ENCODE measurements at regions not wholly inside any gene's neighbourhood (a gene's known extent, or its start where the extent isn't known, plus 50 kb on each side); places are given as distances from the start of the nearest gene placed in this dataset.

DNA sequence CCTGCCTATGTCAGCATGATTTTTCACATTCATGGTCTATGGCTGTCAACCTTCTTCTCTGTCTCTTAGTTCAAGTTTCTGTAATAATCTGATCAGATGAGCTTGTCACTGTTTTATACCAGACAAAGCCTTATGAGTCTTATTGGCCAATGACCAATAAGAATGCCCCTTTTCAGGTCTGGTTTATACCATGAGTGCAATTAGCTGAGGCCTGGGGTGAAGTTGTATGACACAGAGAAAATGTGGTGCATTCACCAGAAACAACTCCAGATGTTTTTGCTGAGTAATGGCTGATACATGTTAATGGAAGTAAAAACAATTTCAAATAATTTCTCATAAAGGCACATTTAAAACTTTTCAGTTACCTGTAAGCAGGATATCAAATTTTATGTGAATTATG, 218.6 kb upstream of the CDH8 start:
- H2AFZ ChIP-seq (ENCODE audit: low read length) = no peak overlapping the region
- no peak for DNase-seq (ENCODE audit: insufficient read length, low spot score, missing footprints)
- H3K27ac ChIP-seq (ENCODE audit: low read depth, low read length) = no peak overlapping the region
- H3K27me3 ChIP-seq (ENCODE audit: insufficient read depth, low read length) = no peaks in the 10 kb centered on the region
- H4K20me1 ChIP-seq (ENCODE audit: insufficient read depth, low read length) = no peaks in the 10 kb centered on the region
- H3K4me1 ChIP-seq (ENCODE audit: insufficient read depth, low read length) = no peaks in the 10 kb centered on the region
- no peak overlapping the region for H3K4me2 ChIP-seq (ENCODE audit: insufficient read depth, low read length)
- H3K79me2 ChIP-seq (ENCODE audit: insufficient read depth, low read length) = no peaks in the 10 kb centered on the region
- no peak for TF ChIP-seq CTCF (IDR thresholded peaks at IDR 0.05; ENCODE audit: extremely low read depth, low read depth, low read length)
- H3K9me3 ChIP-seq (ENCODE audit: low read depth, low read length) = no peaks in the 10 kb centered on the region
- no peaks in the 10 kb centered on the region for H3K36me3 ChIP-seq (ENCODE audit: insufficient read depth, low read length)
- H3K4me3 ChIP-seq (ENCODE audit: insufficient read depth, low read length) = no peak overlapping the region

DNA sequence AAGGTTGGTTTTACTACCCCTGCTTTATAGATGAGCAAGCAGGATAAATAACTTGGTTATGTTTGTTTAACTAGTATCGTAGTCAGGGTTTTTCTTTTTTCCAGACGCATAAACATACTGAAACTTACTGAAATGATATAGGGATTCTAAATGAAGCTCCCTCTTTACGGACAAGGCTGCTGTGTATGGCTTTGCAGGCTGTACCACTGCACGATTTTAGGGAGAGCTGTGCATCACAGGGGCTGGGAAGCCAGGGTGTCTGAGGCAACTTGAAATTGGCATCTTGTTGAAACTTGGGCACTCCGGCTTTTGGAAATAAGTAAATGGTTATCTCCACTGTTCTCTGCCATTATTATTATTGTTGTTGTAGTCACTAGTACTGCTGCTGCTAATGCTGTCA, 218.1 kb upstream of the CDH8 start:
- no peaks in the 10 kb centered on the region for H3K79me2 ChIP-seq (ENCODE audit: insufficient read depth, low read length)
- no peaks in the 10 kb centered on the region for H3K4me1 ChIP-seq (ENCODE audit: insufficient read depth, low read length)
- H3K4me3 ChIP-seq (ENCODE audit: insufficient read depth, low read length) = no peak overlapping the region
- DNase-seq (ENCODE audit: insufficient read length, low spot score, missing footprints) = no peak
- H3K36me3 ChIP-seq (ENCODE audit: insufficient read depth, low read length) = no peaks in the 10 kb centered on the region
- no peak for TF ChIP-seq CTCF (IDR thresholded peaks at IDR 0.05; ENCODE audit: extremely low read depth, low read depth, low read length)
- no peaks in the 10 kb centered on the region for H3K9me3 ChIP-seq (ENCODE audit: low read depth, low read length)
- H3K27me3 ChIP-seq (ENCODE audit: insufficient read depth, low read length) = no peaks in the 10 kb centered on the region
- H3K4me2 ChIP-seq (ENCODE audit: insufficient read depth, low read length) = no peak overlapping the region
- H2AFZ ChIP-seq (ENCODE audit: low read length) = no peak overlapping the region
- no peaks in the 10 kb centered on the region for H4K20me1 ChIP-seq (ENCODE audit: insufficient read depth, low read length)
- no peak overlapping the region for H3K27ac ChIP-seq (ENCODE audit: low read depth, low read length)

GRCh38 chr16:62253966-62254365, 217.7 kb upstream of the CDH8 start:
- no peak overlapping the region for H3K27ac ChIP-seq (ENCODE audit: low read depth, low read length)
- H3K79me2 ChIP-seq (ENCODE audit: insufficient read depth, low read length) = no peaks in the 10 kb centered on the region
- no peaks in the 10 kb centered on the region for H4K20me1 ChIP-seq (ENCODE audit: insufficient read depth, low read length)
- no peaks in the 10 kb centered on the region for H3K4me1 ChIP-seq (ENCODE audit: insufficient read depth, low read length)
- no peaks in the 10 kb centered on the region for H3K36me3 ChIP-seq (ENCODE audit: insufficient read depth, low read length)
- H3K9me3 ChIP-seq (ENCODE audit: low read depth, low read length) = no peaks in the 10 kb centered on the region
- H3K4me2 ChIP-seq (ENCODE audit: insufficient read depth, low read length) = no peak overlapping the region
- no peak overlapping the region for H3K4me3 ChIP-seq (ENCODE audit: insufficient read depth, low read length)
- no peak for DNase-seq (ENCODE audit: insufficient read length, low spot score, missing footprints)
- no peaks in the 10 kb centered on the region for H3K27me3 ChIP-seq (ENCODE audit: insufficient read depth, low read length)
- H2AFZ ChIP-seq (ENCODE audit: low read length) = no peak overlapping the region
- TF ChIP-seq CTCF (IDR thresholded peaks at IDR 0.05; ENCODE audit: extremely low read depth, low read depth, low read length) = no peak

- Histone ChIP-seq H3K36me3 (ENCODE audit: insufficient read depth, low read length) (no peaks in the 10 kb centered on the region), H3K4me2 (ENCODE audit: insufficient read depth, low read length) (no peak overlapping the region)
- no peak for TF ChIP-seq CTCF (IDR thresholded peaks at IDR 0.05; ENCODE audit: extremely low read depth, low read depth, low read length)
Observed at GRCh38 chr16:62249069-62249468, 212.8 kb upstream of the CDH8 start.

More at GRCh38 chr16:62249069-62249468, 212.8 kb upstream of the CDH8 start:
- no peak overlapping the region for H3K4me3 ChIP-seq (ENCODE audit: insufficient read depth, low read length)
- no peak overlapping the region for H3K27ac ChIP-seq (ENCODE audit: low read depth, low read length)
- H4K20me1 ChIP-seq (ENCODE audit: insufficient read depth, low read length) = no peaks in the 10 kb centered on the region
- no peaks in the 10 kb centered on the region for H3K27me3 ChIP-seq (ENCODE audit: insufficient read depth, low read length)
- no peaks in the 10 kb centered on the region for H3K9me3 ChIP-seq (ENCODE audit: low read depth, low read length)
- no peaks in the 10 kb centered on the region for H3K4me1 ChIP-seq (ENCODE audit: insufficient read depth, low read length)
- H3K79me2 ChIP-seq (ENCODE audit: insufficient read depth, low read length) = no peaks in the 10 kb centered on the region
- DNase-seq (ENCODE audit: insufficient read length, low spot score, missing footprints) = no peak
- no peak overlapping the region for H2AFZ ChIP-seq (ENCODE audit: low read length)

Data from osteoblast (primary cell).